CD14-positive monocyte (primary cell): ENCODE measurements at regions not wholly inside any gene's neighbourhood (a gene's known extent, or its start where the extent isn't known, plus 50 kb on each side); places are given as distances from the start of the nearest gene placed in this dataset.

Source experiments
- DNase-seq, 3 donors: peaks; one replicate each; pipeline ENCODE4 v3.0.0-alpha.2; 2011 to 2022
- H2AFZ ChIP-seq: 2 replicates; pipeline ENCODE4 v1.6.0; 2012; ENCODE audit warnings: mild to moderate bottlenecking, low read depth, low read length, inconsistent platforms; ENCODE audit not compliant: insufficient read depth, poor library complexity, severe bottlenecking
- H3K27ac ChIP-seq, 2 donors: 1 replicate in 1 of 2; 2 replicates in 1 of 2; pipeline ENCODE4 v1.5.1; 2012 to 2013; ENCODE audit warnings: low read length in 2 of 2, control low read depth in 1 of 2, inconsistent platforms in 1 of 2, low read depth in 1 of 2, mild to moderate bottlenecking in 1 of 2
- H3K27me3 ChIP-seq, 2 donors: one replicate each; pipeline versions ENCODE4 v1.6.0 to v1.6.1; 2011 to 2013; ENCODE audit warnings: low read length in 2 of 2; ENCODE audit not compliant: control insufficient read depth in 2 of 2, insufficient read depth in 2 of 2
- H3K36me3 ChIP-seq, 2 donors: replicated peaks in 1 of 2; 1 replicate in 1 of 2; 2 replicates in 1 of 2; pipeline versions ENCODE4 v1.5.1 to v1.6.1; 2012 to 2013; ENCODE audit warnings: low read length in 2 of 2, control low read depth in 1 of 2, inconsistent platforms in 1 of 2, mild to moderate bottlenecking in 1 of 2; ENCODE audit not compliant: insufficient read depth in 2 of 2, control insufficient read depth in 1 of 2
- H3K4me1 ChIP-seq, 2 donors: 1 replicate in 1 of 2; 2 replicates in 1 of 2; pipeline versions ENCODE4 v1.5.1 to v1.6.1; 2012 to 2013; ENCODE audit warnings: low read length in 2 of 2, control low read depth in 1 of 2, inconsistent platforms in 1 of 2, mild to moderate bottlenecking in 1 of 2, moderate library complexity in 1 of 2; ENCODE audit not compliant: insufficient read depth in 2 of 2, control insufficient read depth in 1 of 2
- H3K4me2 ChIP-seq: replicated peaks from 2 replicates; pipeline ENCODE3; 2012; ENCODE audit warnings: low read length, moderate library complexity, mild to moderate bottlenecking; ENCODE audit not compliant: poor library complexity, severe bottlenecking; ENCODE audit errors: extremely low read depth
- H3K4me3 ChIP-seq, 3 experiments: fragments of 200-600 bp in 1 of 3; sonication (generic) in 1 of 3; replicated peaks in 1 of 3; 1 replicate in 2 of 3; 2 replicates in 1 of 3; pipeline ENCODE4 v1.5.1; 2011 to 2013; ENCODE audit warnings: low read length in 3 of 3, mild to moderate bottlenecking in 3 of 3, control low read depth in 2 of 3, low read depth in 2 of 3, inconsistent platforms in 1 of 3, moderate library complexity in 1 of 3
- H3K79me2 ChIP-seq: 2 replicates; pipeline ENCODE4 v1.6.0; 2012; ENCODE audit warnings: mild to moderate bottlenecking, control low read depth, inconsistent platforms, low read length, moderate library complexity; ENCODE audit not compliant: insufficient read depth
- H3K9ac ChIP-seq: 2 replicates; pipeline ENCODE4 v1.6.0; 2017; ENCODE audit warnings: low read length, mild to moderate bottlenecking; ENCODE audit not compliant: insufficient read depth, poor library complexity, severe bottlenecking
- H3K9me3 ChIP-seq, 2 donors: replicated peaks in 1 of 2; 1 replicate in 1 of 2; 2 replicates in 1 of 2; pipeline versions ENCODE4 v1.5.1 to v1.6.1; 2012 to 2013; ENCODE audit warnings: low read length in 2 of 2, control low read depth in 1 of 2; ENCODE audit not compliant: control insufficient read depth in 1 of 2, insufficient read depth in 1 of 2
- H4K20me1 ChIP-seq: 2 replicates; pipeline ENCODE4 v1.6.0; 2012; ENCODE audit warnings: mild to moderate bottlenecking, low read length, control low read depth, moderate library complexity; ENCODE audit not compliant: insufficient read depth
- H3K27ac Mint-ChIP-seq, 7 donors: one replicate each; pipeline ENCODE4 v1.8.0; 2020; ENCODE audit warnings: mild to moderate bottlenecking in 7 of 7, mixed read lengths in 7 of 7, moderate library complexity in 6 of 7, inconsistent platforms in 2 of 7
- H3K27me3 Mint-ChIP-seq, 3 donors: one replicate each; pipeline ENCODE4 v1.8.0; 2021 to 2022; ENCODE audit warnings: low read depth in 3 of 3, mild to moderate bottlenecking in 3 of 3, mixed read lengths in 3 of 3, moderate library complexity in 3 of 3, inconsistent platforms in 1 of 3
- H3K36me3 Mint-ChIP-seq, 2 donors: one replicate each; pipeline ENCODE4 v1.8.0; 2020; ENCODE audit warnings: mixed read lengths in 2 of 2, inconsistent platforms in 1 of 2, mild to moderate bottlenecking in 1 of 2
- H3K4me1 Mint-ChIP-seq: one replicate; pipeline ENCODE4 v1.8.0; 2020; ENCODE audit warnings: mild to moderate bottlenecking, mixed read lengths
- H3K4me3 Mint-ChIP-seq, 2 donors: one replicate each; pipeline ENCODE4 v1.8.0; 2020; ENCODE audit warnings: mild to moderate bottlenecking in 2 of 2, mixed read lengths in 2 of 2, moderate library complexity in 1 of 2
- H3K9me3 Mint-ChIP-seq, 7 donors: one replicate each; pipeline ENCODE4 v1.8.0; 2020 to 2022; ENCODE audit warnings: mixed read lengths in 7 of 7, mild to moderate bottlenecking in 6 of 7, moderate library complexity in 6 of 7, inconsistent platforms in 2 of 7
- CTCF ChIP-seq: fragments of 200-600 bp; IDR thresholded peaks from one replicate; pipeline ENCODE4 v1.8.0; 2022; ENCODE audit warnings: antibody characterized with exemption, mild to moderate bottlenecking
- WGBS: methylation state at CpG from one replicate; pipeline ENCODE4 v1.1.5; 2013; ENCODE audit warnings: missing lambda C conversion rate; ENCODE audit not compliant: insufficient coverage; 5-methylcytosine and 5-hydroxymethylcytosine counted together
- intact Hi-C, 2 donors: fragments of 100-400 bp; cut with micrococcal nuclease; formaldehyde crosslinking; loops; one replicate each; pipeline versions ENCODE4 v1.15.0 to v1.15.1; 2023

- Mint-ChIP-seq H3K27ac (no peak overlapping the region), H3K4me3 (no peak overlapping the region), H3K36me3 (no peaks in the 10 kb centered on the region), H3K27me3 (peaks cover 0 to 2% (median 0%) of the 10 kb centered on the region in 3 donors), H3K4me1 (no peaks in the 10 kb centered on the region), H3K9me3 (peaks cover 0 to 3% (median 0%) of the 10 kb centered on the region in 7 donors)
- no peak overlapping the region for H3K4me2 ChIP-seq
- H3K36me3 ChIP-seq: no peaks in the 10 kb centered on the region
- no peak for TF ChIP-seq CTCF
- H3K79me2 ChIP-seq: no peaks in the 10 kb centered on the region
- no peaks in the 10 kb centered on the region for H4K20me1 ChIP-seq
- no peak overlapping the region for H3K9ac ChIP-seq
- intact Hi-C loops: no loop called here
- no peak overlapping the region for H3K4me3 ChIP-seq
- H3K9me3 ChIP-seq: no peaks in the 10 kb centered on the region
- H3K4me1 ChIP-seq: no peaks in the 10 kb centered on the region
- whole genome bisulfite sequencing: no CpG with 5 or more reads among the region's 1 CpG
- H3K27me3 ChIP-seq: no peaks in the 10 kb centered on the region
- no peak overlapping the region for H2AFZ ChIP-seq
- no peak overlapping the region for H3K27ac ChIP-seq
- DNase-seq: peak in 1 of 3 donors; percentile 5
These were observed 76.2 kb upstream of the TNFSF11 start for GRCh38 chr13:42497798-42498197.

- Mint-ChIP-seq H3K36me3 (no peaks in the 10 kb centered on the region), H3K4me3 (no peak overlapping the region), H3K27ac (no peak overlapping the region), H3K27me3 (peaks cover 0 to 4% (median 0%) of the 10 kb centered on the region in 3 donors), H3K4me1 (no peaks in the 10 kb centered on the region), H3K9me3 (peaks cover 0 to 3% (median 0%) of the 10 kb centered on the region in 7 donors)
- H3K9me3 ChIP-seq: no peaks in the 10 kb centered on the region
- no peak overlapping the region for H2AFZ ChIP-seq
- no peak for DNase-seq
- no peak overlapping the region for H3K4me2 ChIP-seq
- no peak for TF ChIP-seq CTCF
- H4K20me1 ChIP-seq: no peaks in the 10 kb centered on the region
- H3K9ac ChIP-seq: no peak overlapping the region
- no peaks in the 10 kb centered on the region for H3K36me3 ChIP-seq
- no peak overlapping the region for H3K4me3 ChIP-seq
- no peaks in the 10 kb centered on the region for H3K27me3 ChIP-seq
- H3K27ac ChIP-seq: no peak overlapping the region
- intact Hi-C loops: no loop called here
- H3K4me1 ChIP-seq: no peaks in the 10 kb centered on the region
- whole genome bisulfite sequencing: no CpG with 5 or more reads among the region's 3 CpGs
- no peaks in the 10 kb centered on the region for H3K79me2 ChIP-seq
These were observed 75.4 kb upstream of the TNFSF11 start for GRCh38 chr13:42498521-42498920.
